Stimulated activated CD4-positive, alpha-beta T cell treated with anti-CD3 and anti-CD28 coated beads, Interleukin-1b, Interleukin-23, amount 100 ng/mL, for 4 hours (primary cell): ENCODE measurements at regions not wholly inside any gene's neighbourhood (a gene's known extent, or its start where the extent isn't known, plus 50 kb on each side); places are given as distances from the start of the nearest gene placed in this dataset.
"Not testable (repeated sequence)": the region's sequence is repeated elsewhere in the genome, so short reads cannot be mapped to it uniquely, and the experiment has no call there.

Experiments used
- DNase-seq, 2 donors: peaks; one replicate each; pipeline ENCODE4 v3.0.0-alpha.2; 2020; ENCODE audit warnings: low read depth in 2 of 2

- no peak for DNase-seq
Measured at GRCh38 chr12:124706363-124706762, 139.0 kb upstream of the NCOR2 start.

- DNase-seq, result no peak
Measured at GRCh38 chr12:124705545-124706138, 138.2 kb upstream of the NCOR2 start.

GRCh38 chr12:124704619-124705018 is 137.2 kb upstream of the NCOR2 start:
- no peak for DNase-seq

GRCh38 chr12:124703856-124704255 is 136.4 kb upstream of the NCOR2 start:
- no peak for DNase-seq

- no peak for DNase-seq
Measured at GRCh38 chr12:124702736-124703135, 135.3 kb upstream of the NCOR2 start.

GRCh38 chr12:124700810-124701592 is 133.6 kb upstream of the NCOR2 start:
- no peak for DNase-seq

GRCh38 chr12:124699909-124700308 is 132.5 kb upstream of the NCOR2 start:
- DNase-seq, result no peak

GRCh38 chr12:124698998-124699305 is 131.5 kb upstream of the NCOR2 start:
- DNase-seq, result no peak

GRCh38 chr12:124698211-124698997 is 131.0 kb upstream of the NCOR2 start:
- no peak for DNase-seq

- DNase-seq, result not testable (repeated sequence)
Measured at GRCh38 chr12:124697722-124698121, 130.3 kb upstream of the NCOR2 start.

GRCh38 chr12:124696693-124697476 is 129.5 kb upstream of the NCOR2 start:
- DNase-seq, result no peak

GRCh38 chr12:124695861-124696260 is 128.4 kb upstream of the NCOR2 start:
- DNase-seq, result no peak

GRCh38 chr12:124694846-124695497 is 127.6 kb upstream of the NCOR2 start:
- no peak for DNase-seq

- DNase-seq, result no peak
Measured at GRCh38 chr12:124694250-124694649, 126.8 kb upstream of the NCOR2 start.

GRCh38 chr12:124693111-124693723 is 125.8 kb upstream of the NCOR2 start:
- no peak for DNase-seq

GRCh38 chr12:124692443-124692842 is 125.0 kb upstream of the NCOR2 start:
- no peak for DNase-seq

- DNase-seq, result no peak
Measured at GRCh38 chr12:124691429-124691828, 124.0 kb upstream of the NCOR2 start.

- DNase-seq, result no peak
Measured at GRCh38 chr12:124689631-124690030, 122.2 kb upstream of the NCOR2 start.

GRCh38 chr12:124688356-124688992 is 121.1 kb upstream of the NCOR2 start:
- no peak for DNase-seq

GRCh38 chr12:124687917-124688316 is 120.5 kb upstream of the NCOR2 start:
- DNase-seq, result peak in 1 of 2 donors; percentile 6
